ENCODE measurements at regions not wholly inside any gene's neighbourhood (a gene's known extent, or its start where the extent isn't known, plus 50 kb on each side); places are given as distances from the start of the nearest gene placed in this dataset.

GRCh38 chr3:28777806-28778475 lies 429.3 kb upstream of the AZI2 start:
- Histone ChIP-seq H3K9me2 (replicated peaks; ENCODE audit: insufficient read depth, low read length) (no peaks in the 10 kb centered on the region), H3K36me3 (ENCODE audit: low read length) (no peaks in the 10 kb centered on the region), H3K9ac (ENCODE audit: low read length) (no peak overlapping the region), H3K27ac (ENCODE audit: low read depth, low read length) (no peak overlapping the region), H3K79me2 (ENCODE audit: insufficient read depth, low read length) (no peaks in the 10 kb centered on the region), H3K9me3 (ENCODE audit: insufficient read depth, low read length) (no peaks in the 10 kb centered on the region), H3K4me2 (ENCODE audit: low read depth, low read length, poor library complexity, severe bottlenecking) (no peak overlapping the region), H4K20me1 (ENCODE audit: low read depth, low read length) (no peaks in the 10 kb centered on the region), H3K27me3 (ENCODE audit: low read length) (no peaks in the 10 kb centered on the region), H3F3A (ENCODE audit: insufficient read depth) (no peaks in the 10 kb centered on the region), H3K4me3 (ENCODE audit: insufficient read depth, low read length, poor library complexity, severe bottlenecking) (no peak overlapping the region), H2AFZ (ENCODE audit: low read depth, low read length, severe bottlenecking) (no peak overlapping the region)
- TF ChIP-seq CTCF (IDR thresholded peaks at IDR 0.05; ENCODE audit: insufficient read depth, low read length, poor library complexity, severe bottlenecking) = no peak
- no peak for TF ChIP-seq EZH2phosphoT487 (conservative IDR thresholded peaks at IDR 0.05; ENCODE audit: low read length)

- no peaks in the 10 kb centered on the region for H3K27me3 ChIP-seq (ENCODE audit: low read length)
- no peak for TF ChIP-seq CTCF (IDR thresholded peaks at IDR 0.05; ENCODE audit: insufficient read depth, low read length, poor library complexity, severe bottlenecking)
- no peak for TF ChIP-seq EZH2phosphoT487 (conservative IDR thresholded peaks at IDR 0.05; ENCODE audit: low read length)
- H3K79me2 ChIP-seq (ENCODE audit: insufficient read depth, low read length) = no peaks in the 10 kb centered on the region
- no peak overlapping the region for H3K9ac ChIP-seq (ENCODE audit: low read length)
- H3K9me3 ChIP-seq (ENCODE audit: insufficient read depth, low read length) = no peaks in the 10 kb centered on the region
- no peaks in the 10 kb centered on the region for H3K36me3 ChIP-seq (ENCODE audit: low read length)
- no peaks in the 10 kb centered on the region for H3K9me2 ChIP-seq (replicated peaks; ENCODE audit: insufficient read depth, low read length)
- no peaks in the 10 kb centered on the region for H4K20me1 ChIP-seq (ENCODE audit: low read depth, low read length)
- no peak overlapping the region for H3K27ac ChIP-seq (ENCODE audit: low read depth, low read length)
- H2AFZ ChIP-seq (ENCODE audit: low read depth, low read length, severe bottlenecking) = no peak overlapping the region
- no peaks in the 10 kb centered on the region for H3F3A ChIP-seq (ENCODE audit: insufficient read depth)
- H3K4me3 ChIP-seq (ENCODE audit: insufficient read depth, low read length, poor library complexity, severe bottlenecking) = no peak overlapping the region
- H3K4me2 ChIP-seq (ENCODE audit: low read depth, low read length, poor library complexity, severe bottlenecking) = no peak overlapping the region
These were observed 431.9 kb upstream of the AZI2 start for GRCh38 chr3:28780480-28780879.

GRCh38 chr3:28781053-28781452 lies 432.4 kb upstream of the AZI2 start:
- no peak overlapping the region for H3K4me2 ChIP-seq (ENCODE audit: low read depth, low read length, poor library complexity, severe bottlenecking)
- no peaks in the 10 kb centered on the region for H3K9me3 ChIP-seq (ENCODE audit: insufficient read depth, low read length)
- TF ChIP-seq EZH2phosphoT487 (conservative IDR thresholded peaks at IDR 0.05; ENCODE audit: low read length) = no peak
- H3K27me3 ChIP-seq (ENCODE audit: low read length) = no peaks in the 10 kb centered on the region
- no peaks in the 10 kb centered on the region for H3K9me2 ChIP-seq (replicated peaks; ENCODE audit: insufficient read depth, low read length)
- H3K79me2 ChIP-seq (ENCODE audit: insufficient read depth, low read length) = no peaks in the 10 kb centered on the region
- H3K4me3 ChIP-seq (ENCODE audit: insufficient read depth, low read length, poor library complexity, severe bottlenecking) = no peak overlapping the region
- H2AFZ ChIP-seq (ENCODE audit: low read depth, low read length, severe bottlenecking) = no peak overlapping the region
- no peak overlapping the region for H3K27ac ChIP-seq (ENCODE audit: low read depth, low read length)
- no peaks in the 10 kb centered on the region for H4K20me1 ChIP-seq (ENCODE audit: low read depth, low read length)
- H3K9ac ChIP-seq (ENCODE audit: low read length) = no peak overlapping the region
- no peaks in the 10 kb centered on the region for H3F3A ChIP-seq (ENCODE audit: insufficient read depth)
- no peaks in the 10 kb centered on the region for H3K36me3 ChIP-seq (ENCODE audit: low read length)

GRCh38 chr3:28786446-28786845 lies 437.8 kb upstream of the AZI2 start:
- no peaks in the 10 kb centered on the region for H3K9me2 ChIP-seq (replicated peaks; ENCODE audit: insufficient read depth, low read length)
- no peak overlapping the region for H3K4me3 ChIP-seq (ENCODE audit: insufficient read depth, low read length, poor library complexity, severe bottlenecking)
- H3K27ac ChIP-seq (ENCODE audit: low read depth, low read length) = no peak overlapping the region
- no peaks in the 10 kb centered on the region for H4K20me1 ChIP-seq (ENCODE audit: low read depth, low read length)
- no peak overlapping the region for H3K4me2 ChIP-seq (ENCODE audit: low read depth, low read length, poor library complexity, severe bottlenecking)
- no peaks in the 10 kb centered on the region for H3K36me3 ChIP-seq (ENCODE audit: low read length)
- no peaks in the 10 kb centered on the region for H3K79me2 ChIP-seq (ENCODE audit: insufficient read depth, low read length)
- no peaks in the 10 kb centered on the region for H3K27me3 ChIP-seq (ENCODE audit: low read length)
- no peak overlapping the region for H3K9ac ChIP-seq (ENCODE audit: low read length)
- H3K9me3 ChIP-seq (ENCODE audit: insufficient read depth, low read length) = no peaks in the 10 kb centered on the region
- TF ChIP-seq EZH2phosphoT487 (conservative IDR thresholded peaks at IDR 0.05; ENCODE audit: low read length) (no peak), CTCF (IDR thresholded peaks at IDR 0.05; ENCODE audit: insufficient read depth, low read length, poor library complexity, severe bottlenecking) (no peak)
- no peaks in the 10 kb centered on the region for H3F3A ChIP-seq (ENCODE audit: insufficient read depth)
- no peak overlapping the region for H2AFZ ChIP-seq (ENCODE audit: low read depth, low read length, severe bottlenecking)
